Endodermal cell (in vitro differentiated cells): ENCODE measurements at regions not wholly inside any gene's neighbourhood (a gene's known extent, or its start where the extent isn't known, plus 50 kb on each side); places are given as distances from the start of the nearest gene placed in this dataset.

Source experiments
- DNase-seq: peaks from one replicate; pipeline ENCODE4 v3.0.0-alpha.2; 2017
- H3K27ac ChIP-seq: 2 replicates; pipeline ENCODE4 v1.5.1; 2013; ENCODE audit warnings: mild to moderate bottlenecking, low read depth, low read length, moderate library complexity
- H3K27me3 ChIP-seq: 2 replicates; pipeline ENCODE4 v1.6.1; 2013; ENCODE audit warnings: mild to moderate bottlenecking, low read length, moderate library complexity; ENCODE audit not compliant: insufficient read depth, control insufficient read depth, poor library complexity, severe bottlenecking
- H3K36me3 ChIP-seq: 2 replicates; pipeline ENCODE4 v1.7.0; 2013; ENCODE audit warnings: mild to moderate bottlenecking, low read length, moderate library complexity; ENCODE audit not compliant: control insufficient read depth, insufficient read depth
- H3K4me1 ChIP-seq: one replicate; pipeline ENCODE4 v1.7.0; 2013; ENCODE audit warnings: low read length; ENCODE audit not compliant: control insufficient read depth, insufficient read depth
- H3K4me3 ChIP-seq: 2 replicates; pipeline ENCODE4 v1.5.1; 2013; ENCODE audit warnings: mild to moderate bottlenecking, low read length, moderate library complexity
- H3K9ac ChIP-seq: 2 replicates; pipeline ENCODE4 v1.6.1; 2013; ENCODE audit warnings: mild to moderate bottlenecking, low read length, moderate library complexity; ENCODE audit not compliant: poor library complexity, severe bottlenecking; ENCODE audit errors: extremely low read depth
- H3K9me3 ChIP-seq: 2 replicates; pipeline ENCODE4 v1.6.1; 2013; ENCODE audit warnings: mild to moderate bottlenecking, low read length, moderate library complexity; ENCODE audit not compliant: control insufficient read depth
- H3K27ac Mint-ChIP-seq: 2 replicates; pipeline ENCODE4 v1.8.0; 2020; ENCODE audit warnings: mixed read lengths
- H3K27me3 Mint-ChIP-seq: 2 replicates; pipeline ENCODE4 v1.8.0; 2021; ENCODE audit warnings: mild to moderate bottlenecking, mixed read lengths; ENCODE audit not compliant: insufficient read depth
- H3K36me3 Mint-ChIP-seq: 2 replicates; pipeline ENCODE4 v1.8.0; 2020; ENCODE audit warnings: low read depth, mixed read lengths
- H3K4me1 Mint-ChIP-seq: 2 replicates; pipeline ENCODE4 v1.8.0; 2020; ENCODE audit warnings: mixed read lengths
- H3K4me3 Mint-ChIP-seq: 2 replicates; pipeline ENCODE4 v1.8.0; 2020; ENCODE audit warnings: mild to moderate bottlenecking, moderate library complexity, mixed read lengths
- H3K9me3 Mint-ChIP-seq: 2 replicates; pipeline ENCODE4 v1.8.0; 2020; ENCODE audit warnings: mild to moderate bottlenecking, mixed read lengths
- WGBS, 2 experiments: methylation state at CpG; one replicate each; pipeline versions ENCODE4 v1.1.5 to v1.1.7; 2013; ENCODE audit warnings: missing lambda C conversion rate in 2 of 2, mixed read lengths in 1 of 2; ENCODE audit not compliant: insufficient coverage in 1 of 2, insufficient read length in 1 of 2; 5-methylcytosine and 5-hydroxymethylcytosine counted together
- TF ChIP-seq, protein P1 (sequence below): fragments of 200-600 bp; sonication (generic); conservative IDR thresholded peaks from 2 replicates; pipeline ENCODE4 v1.5.0; 2021; ENCODE audit warnings: antibody characterized with exemption, mild to moderate bottlenecking

GRCh38 chr10:91700788-91701444, 68.0 kb upstream of the PPP1R3C start:
- TF ChIP-seq, protein P1, sequence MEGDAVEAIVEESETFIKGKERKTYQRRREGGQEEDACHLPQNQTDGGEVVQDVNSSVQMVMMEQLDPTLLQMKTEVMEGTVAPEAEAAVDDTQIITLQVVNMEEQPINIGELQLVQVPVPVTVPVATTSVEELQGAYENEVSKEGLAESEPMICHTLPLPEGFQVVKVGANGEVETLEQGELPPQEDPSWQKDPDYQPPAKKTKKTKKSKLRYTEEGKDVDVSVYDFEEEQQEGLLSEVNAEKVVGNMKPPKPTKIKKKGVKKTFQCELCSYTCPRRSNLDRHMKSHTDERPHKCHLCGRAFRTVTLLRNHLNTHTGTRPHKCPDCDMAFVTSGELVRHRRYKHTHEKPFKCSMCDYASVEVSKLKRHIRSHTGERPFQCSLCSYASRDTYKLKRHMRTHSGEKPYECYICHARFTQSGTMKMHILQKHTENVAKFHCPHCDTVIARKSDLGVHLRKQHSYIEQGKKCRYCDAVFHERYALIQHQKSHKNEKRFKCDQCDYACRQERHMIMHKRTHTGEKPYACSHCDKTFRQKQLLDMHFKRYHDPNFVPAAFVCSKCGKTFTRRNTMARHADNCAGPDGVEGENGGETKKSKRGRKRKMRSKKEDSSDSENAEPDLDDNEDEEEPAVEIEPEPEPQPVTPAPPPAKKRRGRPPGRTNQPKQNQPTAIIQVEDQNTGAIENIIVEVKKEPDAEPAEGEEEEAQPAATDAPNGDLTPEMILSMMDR: no peak
- no peaks in the 10 kb centered on the region for H3K4me1 ChIP-seq
- H3K4me1 Mint-ChIP-seq: no peaks in the 10 kb centered on the region
- no peaks in the 10 kb centered on the region for H3K36me3 Mint-ChIP-seq
- H3K9me3 ChIP-seq: no peaks in the 10 kb centered on the region
- no peak for DNase-seq
- H3K9me3 Mint-ChIP-seq: no peaks in the 10 kb centered on the region
- H3K27me3 ChIP-seq: no peaks in the 10 kb centered on the region
- H3K27ac Mint-ChIP-seq: no peak overlapping the region
- H3K27ac ChIP-seq: no peak overlapping the region
- 90 to 93% methylated on average over 2 to 5 of the region's 5 CpGs for WGBS, 2 experiments
- no peak overlapping the region for H3K9ac ChIP-seq
- H3K4me3 ChIP-seq: no peak overlapping the region
- H3K36me3 ChIP-seq: no peaks in the 10 kb centered on the region
- H3K27me3 Mint-ChIP-seq: peaks cover 7% of the 10 kb centered on the region
- no peak overlapping the region for H3K4me3 Mint-ChIP-seq

DNA sequence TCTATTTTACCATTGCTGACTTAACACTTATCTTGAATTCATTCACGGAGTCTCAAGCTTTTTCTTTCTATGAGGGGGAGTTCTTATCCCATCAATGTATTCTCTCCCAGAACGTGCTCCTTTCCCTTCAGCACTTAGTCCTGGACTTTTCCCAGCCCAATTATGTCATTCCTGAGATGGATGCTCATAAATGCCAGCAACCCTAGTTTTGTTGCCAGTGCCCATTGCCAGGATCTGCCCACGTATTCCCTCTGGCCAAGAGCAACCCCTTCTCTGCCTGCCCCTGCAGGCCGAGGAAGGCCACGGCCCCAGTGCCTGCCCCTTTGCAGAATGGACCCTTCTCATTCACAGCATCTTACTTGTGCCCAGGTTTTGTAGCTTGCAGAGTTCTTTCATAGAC, 67.4 kb upstream of the PPP1R3C start:
- H3K27ac Mint-ChIP-seq: no peak overlapping the region
- H3K4me3 Mint-ChIP-seq: no peak overlapping the region
- Histone ChIP-seq H3K36me3 (no peaks in the 10 kb centered on the region), H3K27ac (no peak overlapping the region), H3K9me3 (no peaks in the 10 kb centered on the region), H3K4me1 (no peaks in the 10 kb centered on the region), H3K9ac (no peak overlapping the region), H3K4me3 (no peak overlapping the region), H3K27me3 (no peaks in the 10 kb centered on the region)
- H3K27me3 Mint-ChIP-seq: peaks cover 7% of the 10 kb centered on the region
- TF ChIP-seq, protein P1: no peak
- H3K9me3 Mint-ChIP-seq: no peaks in the 10 kb centered on the region
- H3K4me1 Mint-ChIP-seq: no peaks in the 10 kb centered on the region
- no peak for DNase-seq
- no peaks in the 10 kb centered on the region for H3K36me3 Mint-ChIP-seq
- WGBS, 2 experiments: 87% methylated on average over 4 to 5 of the region's 5 CpGs

DNA sequence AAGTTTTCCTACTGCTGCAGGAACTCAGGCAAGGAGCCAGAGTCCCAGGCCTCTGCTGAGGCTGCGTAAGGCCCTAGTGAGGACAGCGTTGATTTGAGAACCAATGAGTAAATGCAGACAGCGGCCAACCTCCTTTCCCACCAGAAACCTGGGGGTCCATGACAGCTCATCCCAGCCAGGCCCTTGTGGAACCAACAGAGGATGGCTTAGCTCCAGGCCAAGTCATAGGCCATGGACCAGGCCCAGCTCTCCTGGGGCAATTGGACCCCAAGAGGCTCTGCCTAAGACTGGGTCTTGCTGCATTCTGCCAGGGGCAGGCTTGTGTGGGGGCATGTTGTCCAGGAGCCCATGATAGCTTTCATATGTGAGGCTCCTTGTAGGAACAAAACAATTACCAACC, 65.4 kb upstream of the PPP1R3C start:
- H3K4me3 ChIP-seq: no peak overlapping the region
- Mint-ChIP-seq H3K27me3 (peaks cover 7% of the 10 kb centered on the region), H3K4me1 (no peaks in the 10 kb centered on the region), H3K27ac (no peak overlapping the region), H3K36me3 (no peaks in the 10 kb centered on the region), H3K4me3 (no peak overlapping the region), H3K9me3 (no peaks in the 10 kb centered on the region)
- no peak for DNase-seq
- H3K9ac ChIP-seq: no peak overlapping the region
- no peaks in the 10 kb centered on the region for H3K36me3 ChIP-seq
- H3K4me1 ChIP-seq: no peaks in the 10 kb centered on the region
- H3K27ac ChIP-seq: no peak overlapping the region
- 94% methylated on average over 3 of the region's 3 CpGs; no CpG with 5 or more reads in 1 of the 2 experiments for WGBS, 2 experiments
- H3K27me3 ChIP-seq: no peaks in the 10 kb centered on the region
- no peaks in the 10 kb centered on the region for H3K9me3 ChIP-seq
- TF ChIP-seq, protein P1: no peak
